Vagina (tissue), 2 donors: ENCODE measurements at regions not wholly inside any gene's neighbourhood (a gene's known extent, or its start where the extent isn't known, plus 50 kb on each side); places are given as distances from the start of the nearest gene placed in this dataset.

Source experiments
- DNase-seq, 2 donors: peaks; one replicate each; pipeline ENCODE4 v3.0.0-alpha.2; 2017; ENCODE audit errors: extremely low spot score in 2 of 2
- H3K27ac ChIP-seq: fragments of 200-600 bp; sonication (generic); one replicate; pipeline ENCODE4 v1.5.1; 2019
- H3K27me3 ChIP-seq: fragments of 200-600 bp; sonication (generic); one replicate; pipeline ENCODE4 v1.5.1; 2019
- H3K36me3 ChIP-seq, 2 donors: fragments of 200-600 bp; sonication (generic); one replicate each; pipeline ENCODE4 v1.5.1; 2017 to 2019
- H3K4me1 ChIP-seq: fragments of 200-600 bp; sonication (generic); one replicate; pipeline ENCODE4 v1.5.1; 2019
- H3K4me3 ChIP-seq, 2 donors: fragments of 200-600 bp; sonication (generic); 1 replicate in 1 of 2; 2 replicates in 1 of 2; pipeline ENCODE4 v1.5.1; 2016 to 2019
- H3K9me3 ChIP-seq: fragments of 200-600 bp; sonication (generic); one replicate; pipeline ENCODE4 v1.5.1; 2019
- POLR2A ChIP-seq, 2 donors: fragments of 450-650 bp; IDR thresholded peaks; one replicate each; pipeline ENCODE4 v1.6.1; 2017; ENCODE audit warnings: antibody characterized with exemption in 2 of 2, mild to moderate bottlenecking in 2 of 2, moderate library complexity in 2 of 2
- POLR2AphosphoS5 ChIP-seq, 2 donors: sonication (generic); formaldehyde crosslinking; IDR thresholded peaks; one replicate each; pipeline ENCODE4 v1.9.0; 2017; ENCODE audit warnings: antibody characterized with exemption in 2 of 2, mild to moderate bottlenecking in 2 of 2, low read depth in 1 of 2; ENCODE audit not compliant: insufficient read depth in 1 of 2
- intact Hi-C: fragments of 100-400 bp; cut with DNase I; formaldehyde crosslinking; loops from one replicate; pipeline ENCODE4 v1.15.1; 2023
- TF ChIP-seq, protein P1 (sequence below), 3 experiments: fragments of 450-650 bp in 2 of 3; fragments of 200-600 bp in 1 of 3; sonication (generic) in 1 of 3; IDR thresholded peaks; one replicate each; pipeline ENCODE4 v1.5.1; 2017 to 2019; ENCODE audit warnings: antibody characterized with exemption in 3 of 3, mild to moderate bottlenecking in 2 of 3, moderate library complexity in 2 of 3

DNA sequence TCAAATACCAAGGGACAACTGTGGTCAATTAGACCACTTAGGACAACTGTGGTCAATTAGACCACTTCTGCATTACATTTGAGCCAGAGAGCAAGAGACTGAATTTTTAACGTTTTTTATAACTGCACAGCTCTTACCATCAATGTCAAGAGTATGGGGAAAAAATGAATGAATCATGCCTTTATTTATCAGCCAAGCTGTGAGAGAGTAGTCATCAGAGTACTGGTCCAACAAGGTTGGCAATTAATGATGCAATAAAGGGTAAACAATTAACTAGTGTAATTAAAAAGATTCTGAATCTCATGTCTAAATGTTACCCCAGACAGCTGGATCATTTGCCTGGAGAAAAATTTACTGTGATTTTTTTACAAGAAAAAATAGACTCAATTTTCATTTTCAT lies 381.1 kb downstream of the LIG4 start:
- intact Hi-C loops: no loop called here
- TF ChIP-seq, protein P1, sequence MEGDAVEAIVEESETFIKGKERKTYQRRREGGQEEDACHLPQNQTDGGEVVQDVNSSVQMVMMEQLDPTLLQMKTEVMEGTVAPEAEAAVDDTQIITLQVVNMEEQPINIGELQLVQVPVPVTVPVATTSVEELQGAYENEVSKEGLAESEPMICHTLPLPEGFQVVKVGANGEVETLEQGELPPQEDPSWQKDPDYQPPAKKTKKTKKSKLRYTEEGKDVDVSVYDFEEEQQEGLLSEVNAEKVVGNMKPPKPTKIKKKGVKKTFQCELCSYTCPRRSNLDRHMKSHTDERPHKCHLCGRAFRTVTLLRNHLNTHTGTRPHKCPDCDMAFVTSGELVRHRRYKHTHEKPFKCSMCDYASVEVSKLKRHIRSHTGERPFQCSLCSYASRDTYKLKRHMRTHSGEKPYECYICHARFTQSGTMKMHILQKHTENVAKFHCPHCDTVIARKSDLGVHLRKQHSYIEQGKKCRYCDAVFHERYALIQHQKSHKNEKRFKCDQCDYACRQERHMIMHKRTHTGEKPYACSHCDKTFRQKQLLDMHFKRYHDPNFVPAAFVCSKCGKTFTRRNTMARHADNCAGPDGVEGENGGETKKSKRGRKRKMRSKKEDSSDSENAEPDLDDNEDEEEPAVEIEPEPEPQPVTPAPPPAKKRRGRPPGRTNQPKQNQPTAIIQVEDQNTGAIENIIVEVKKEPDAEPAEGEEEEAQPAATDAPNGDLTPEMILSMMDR (IDR thresholded peaks at IDR 0.05): no peak
- no peak for TF ChIP-seq POLR2A (IDR thresholded peaks at IDR 0.05)
- no peaks in the 10 kb centered on the region for H3K27me3 ChIP-seq
- no peak overlapping the region for H3K4me3 ChIP-seq
- no peaks in the 10 kb centered on the region for H3K4me1 ChIP-seq
- DNase-seq: no peak
- H3K9me3 ChIP-seq: no peaks in the 10 kb centered on the region
- H3K27ac ChIP-seq: no peak overlapping the region
- H3K36me3 ChIP-seq: no peaks in the 10 kb centered on the region

DNA sequence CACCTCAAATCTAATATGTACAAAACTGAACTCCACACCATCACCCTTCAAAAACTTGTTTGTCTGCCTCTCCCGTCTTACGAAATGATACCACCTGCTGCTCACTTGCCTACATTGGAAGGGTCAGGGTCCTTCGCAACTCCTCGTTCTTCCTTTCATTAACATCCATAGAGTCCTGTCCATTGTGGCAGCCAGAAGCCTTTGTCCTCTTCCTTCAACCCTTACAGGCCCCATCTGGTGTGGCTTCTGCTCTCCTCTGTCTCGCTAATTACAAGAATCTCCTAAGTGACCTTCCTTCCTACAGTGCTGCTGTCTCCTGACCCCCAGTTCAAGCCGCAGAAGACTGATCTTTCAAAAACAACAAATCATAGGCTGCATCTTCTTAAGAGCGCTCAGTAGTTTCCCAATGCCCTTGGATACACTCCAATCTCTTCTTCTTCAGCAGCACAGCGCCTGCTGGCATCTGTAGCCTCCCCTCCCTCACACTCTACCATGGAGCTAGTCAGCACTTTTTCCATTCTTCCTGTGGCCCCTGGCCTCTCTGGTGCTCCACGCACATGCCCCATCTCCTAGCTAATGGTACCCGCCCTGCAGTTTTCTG lies 382.7 kb downstream of the LIG4 start:
- TF ChIP-seq, protein P1 (IDR thresholded peaks at IDR 0.05): no peak
- TF ChIP-seq POLR2A (IDR thresholded peaks at IDR 0.05): no peak
- no peak for TF ChIP-seq POLR2AphosphoS5 (IDR thresholded peaks at IDR 0.05; ENCODE audit: insufficient read depth in 1 of 2, low read depth in 1 of 2)
- Histone ChIP-seq H3K4me1 (no peaks in the 10 kb centered on the region), H3K9me3 (no peaks in the 10 kb centered on the region), H3K27ac (no peak overlapping the region), H3K27me3 (no peaks in the 10 kb centered on the region), H3K36me3 (no peaks in the 10 kb centered on the region), H3K4me3 (no peak overlapping the region)
- intact Hi-C loops: no loop called here
- DNase-seq: no peak

- Histone ChIP-seq H3K27ac (no peak overlapping the region), H3K4me3 (no peak overlapping the region), H3K27me3 (no peaks in the 10 kb centered on the region), H3K36me3 (no peaks in the 10 kb centered on the region), H3K4me1 (no peaks in the 10 kb centered on the region), H3K9me3 (no peaks in the 10 kb centered on the region)
- intact Hi-C loops: no loop called here
- no peak for DNase-seq
- TF ChIP-seq, protein P1 (IDR thresholded peaks at IDR 0.05): no peak
- no peak for TF ChIP-seq POLR2AphosphoS5 (IDR thresholded peaks at IDR 0.05; ENCODE audit: insufficient read depth in 1 of 2, low read depth in 1 of 2)
- no peak for TF ChIP-seq POLR2A (IDR thresholded peaks at IDR 0.05)
These were observed 384.5 kb downstream of the LIG4 start for GRCh38 chr13:107830804-107831203.

GRCh38 chr13:107827840-107828549 lies 387.3 kb downstream of the LIG4 start:
- no peaks in the 10 kb centered on the region for H3K27me3 ChIP-seq

More at GRCh38 chr13:107827840-107828549, 387.3 kb downstream of the LIG4 start:
- no peaks in the 10 kb centered on the region for H3K4me1 ChIP-seq
- no peak overlapping the region for H3K27ac ChIP-seq
- intact Hi-C loops: no loop called here
- no peaks in the 10 kb centered on the region for H3K36me3 ChIP-seq
- no peak for DNase-seq
- H3K9me3 ChIP-seq: no peaks in the 10 kb centered on the region
- TF ChIP-seq, protein P1 (IDR thresholded peaks at IDR 0.05): no peak
- no peak for TF ChIP-seq POLR2A (IDR thresholded peaks at IDR 0.05)
- no peak for TF ChIP-seq POLR2AphosphoS5 (IDR thresholded peaks at IDR 0.05; ENCODE audit: insufficient read depth in 1 of 2, low read depth in 1 of 2)
- no peak overlapping the region for H3K4me3 ChIP-seq
